ENCODE measurements at regions not wholly inside any gene's neighbourhood (a gene's known extent, or its start where the extent isn't known, plus 50 kb on each side); places are given as distances from the start of the nearest gene placed in this dataset.
"Not testable (repeated sequence)": the region's sequence is repeated elsewhere in the genome, so short reads cannot be mapped to it uniquely, and the experiment has no call there.

- Histone ChIP-seq H3K9me3 (no peaks in the 10 kb centered on the region), H3K4me1 (no peaks in the 10 kb centered on the region), H3K27me3 (no peaks in the 10 kb centered on the region), H3K4me3 (no peak overlapping the region), H3K27ac (no peak overlapping the region), H3K36me3 (no peaks in the 10 kb centered on the region)
- no peak for TF ChIP-seq CTCF (IDR thresholded peaks at IDR 0.05)
- DNase-seq (ENCODE audit: low spot score in 2 of 2): no peak
- intact Hi-C loops (cut with DNase I): no loop called here
Measured at GRCh38 chr18:76275727-76276313, 219.2 kb downstream of the ZNF516 start.

- H3K27me3 ChIP-seq: no peaks in the 10 kb centered on the region
- no peaks in the 10 kb centered on the region for H3K9me3 ChIP-seq
- no peaks in the 10 kb centered on the region for H3K36me3 ChIP-seq
- TF ChIP-seq CTCF (IDR thresholded peaks at IDR 0.05): no peak
- H3K4me3 ChIP-seq: no peak overlapping the region
- H3K4me1 ChIP-seq: no peaks in the 10 kb centered on the region
- intact Hi-C loops (cut with DNase I): no loop called here
- H3K27ac ChIP-seq: no peak overlapping the region
- DNase-seq (ENCODE audit: low spot score in 2 of 2): no peak
Measured at GRCh38 chr18:76274468-76275289, 220.4 kb downstream of the ZNF516 start.

- no peak for DNase-seq (ENCODE audit: low spot score in 2 of 2)
- no peak for TF ChIP-seq CTCF (IDR thresholded peaks at IDR 0.05)
- H3K27ac ChIP-seq: no peak overlapping the region
- no peaks in the 10 kb centered on the region for H3K4me1 ChIP-seq
- no peaks in the 10 kb centered on the region for H3K27me3 ChIP-seq
- no peaks in the 10 kb centered on the region for H3K36me3 ChIP-seq
- no peaks in the 10 kb centered on the region for H3K9me3 ChIP-seq
- intact Hi-C loops (cut with DNase I): no loop called here
- no peak overlapping the region for H3K4me3 ChIP-seq
Measured at GRCh38 chr18:76273956-76274355, 221.1 kb downstream of the ZNF516 start.

GRCh38 chr18:76273036-76273545 is 222.0 kb downstream of the ZNF516 start:
- TF ChIP-seq CTCF (IDR thresholded peaks at IDR 0.05): no peak
- Histone ChIP-seq H3K27ac (no peak overlapping the region), H3K4me1 (no peaks in the 10 kb centered on the region), H3K9me3 (no peaks in the 10 kb centered on the region), H3K4me3 (no peak overlapping the region), H3K36me3 (no peaks in the 10 kb centered on the region), H3K27me3 (no peaks in the 10 kb centered on the region)
- intact Hi-C loops (cut with DNase I): no loop called here
- no peak for DNase-seq (ENCODE audit: low spot score in 2 of 2)

- H3K27ac ChIP-seq; H3K4me1 ChIP-seq; DNase-seq (ENCODE audit: low spot score in 2 of 2); H3K4me3 ChIP-seq; intact Hi-C loops (cut with DNase I); H3K27me3 ChIP-seq; H3K9me3 ChIP-seq; H3K36me3 ChIP-seq: not testable (repeated sequence)
Measured at GRCh38 chr18:76267423-76267822, 227.6 kb downstream of the ZNF516 start.

- Histone ChIP-seq H3K27me3 (no peaks in the 10 kb centered on the region), H3K4me3 (peak overlapping the region; percentile 29 to 52), H3K27ac (peak overlapping the region; percentile 60 to 79), H3K9me3 (no peaks in the 10 kb centered on the region), H3K4me1 (peaks cover 0 to 3% of the 10 kb centered on the region in 2 donors), H3K36me3 (no peaks in the 10 kb centered on the region)
- TF ChIP-seq CTCF (IDR thresholded peaks at IDR 0.05): no peak
- no peak for DNase-seq (ENCODE audit: low spot score in 2 of 2)
- intact Hi-C loops (cut with DNase I): no loop called here
Measured at GRCh38 chr18:76266236-76266991, 228.6 kb downstream of the ZNF516 start.

Data from ascending aorta (tissue), 2 donors.